Lower leg skin (tissue), 3 donors: ENCODE measurements at regions not wholly inside any gene's neighbourhood (a gene's known extent, or its start where the extent isn't known, plus 50 kb on each side); places are given as distances from the start of the nearest gene placed in this dataset.
"Not testable (repeated sequence)": the region's sequence is repeated elsewhere in the genome, so short reads cannot be mapped to it uniquely, and the experiment has no call there.

ENCODE experiments used
- POLR2A ChIP-seq, 2 donors: fragments of 450-650 bp; IDR thresholded peaks; one replicate each; pipeline ENCODE4 v1.6.1; 2016 to 2017; ENCODE audit warnings: antibody characterized with exemption in 2 of 2, mild to moderate bottlenecking in 1 of 2, moderate library complexity in 1 of 2
- TF ChIP-seq, protein P1 (sequence below), 3 donors: fragments of 450-650 bp; IDR thresholded peaks; one replicate each; pipeline ENCODE4 v1.5.1; 2016; ENCODE audit warnings: antibody characterized with exemption in 3 of 3, mild to moderate bottlenecking in 3 of 3, moderate library complexity in 2 of 3

DNA sequence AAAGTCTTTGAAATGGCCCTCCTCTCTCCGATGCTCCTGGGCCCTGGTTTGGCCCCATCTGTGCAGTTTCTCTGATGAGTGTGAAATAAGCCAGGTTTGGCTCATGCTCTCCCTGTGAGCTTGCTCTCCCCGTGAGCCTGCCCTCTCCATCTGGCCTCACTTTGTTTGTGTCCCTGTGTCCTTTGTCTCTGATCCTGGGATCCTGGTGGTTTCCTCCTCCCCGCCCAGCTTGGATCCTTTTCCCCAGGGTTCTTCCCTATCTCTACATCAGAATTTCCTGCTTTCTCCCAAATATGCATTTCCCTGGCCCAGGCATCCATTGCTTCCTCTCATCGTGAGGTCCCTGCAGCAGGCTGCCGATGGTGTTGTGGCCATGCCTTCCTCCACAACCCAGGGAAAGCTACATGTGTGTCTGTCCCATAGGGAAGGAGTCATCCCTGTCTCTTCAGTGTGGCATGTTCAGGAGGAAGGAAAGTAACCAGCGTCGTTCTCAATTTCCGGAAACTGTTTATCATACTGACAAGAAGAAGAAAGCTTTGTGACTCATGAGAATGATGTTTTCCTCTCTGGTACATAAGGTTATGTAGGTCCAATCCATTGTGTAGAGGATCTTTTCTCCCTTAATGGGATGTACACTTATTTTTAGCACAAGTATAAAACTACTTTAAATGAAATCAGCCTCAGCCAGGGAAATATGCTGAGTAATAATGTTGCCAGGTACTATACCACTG is 956.6 kb downstream of the SPATA31A6 start:
- TF ChIP-seq, protein P1, sequence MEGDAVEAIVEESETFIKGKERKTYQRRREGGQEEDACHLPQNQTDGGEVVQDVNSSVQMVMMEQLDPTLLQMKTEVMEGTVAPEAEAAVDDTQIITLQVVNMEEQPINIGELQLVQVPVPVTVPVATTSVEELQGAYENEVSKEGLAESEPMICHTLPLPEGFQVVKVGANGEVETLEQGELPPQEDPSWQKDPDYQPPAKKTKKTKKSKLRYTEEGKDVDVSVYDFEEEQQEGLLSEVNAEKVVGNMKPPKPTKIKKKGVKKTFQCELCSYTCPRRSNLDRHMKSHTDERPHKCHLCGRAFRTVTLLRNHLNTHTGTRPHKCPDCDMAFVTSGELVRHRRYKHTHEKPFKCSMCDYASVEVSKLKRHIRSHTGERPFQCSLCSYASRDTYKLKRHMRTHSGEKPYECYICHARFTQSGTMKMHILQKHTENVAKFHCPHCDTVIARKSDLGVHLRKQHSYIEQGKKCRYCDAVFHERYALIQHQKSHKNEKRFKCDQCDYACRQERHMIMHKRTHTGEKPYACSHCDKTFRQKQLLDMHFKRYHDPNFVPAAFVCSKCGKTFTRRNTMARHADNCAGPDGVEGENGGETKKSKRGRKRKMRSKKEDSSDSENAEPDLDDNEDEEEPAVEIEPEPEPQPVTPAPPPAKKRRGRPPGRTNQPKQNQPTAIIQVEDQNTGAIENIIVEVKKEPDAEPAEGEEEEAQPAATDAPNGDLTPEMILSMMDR (IDR thresholded peaks at IDR 0.05) = not testable (repeated sequence)
- not testable (repeated sequence) for TF ChIP-seq POLR2A (IDR thresholded peaks at IDR 0.05)
